Fibroblast of mammary gland (primary cell): ENCODE measurements at regions not wholly inside any gene's neighbourhood (a gene's known extent, or its start where the extent isn't known, plus 50 kb on each side); places are given as distances from the start of the nearest gene placed in this dataset.

ENCODE experiments used
- DNase-seq: peaks from one replicate; pipeline ENCODE4 v3.0.0-alpha.2; 2010; ENCODE audit warnings: low read depth
- H3K4me3 ChIP-seq: 2 replicates; pipeline ENCODE4 v1.5.1; 2011; ENCODE audit warnings: low read depth, mild to moderate bottlenecking, low read length, moderate library complexity; ENCODE audit not compliant: control insufficient read depth
- TF ChIP-seq, protein P1 (sequence below): conservative IDR thresholded peaks from 2 replicates; pipeline ENCODE4 v1.5.1; 2011; ENCODE audit warnings: low read depth, low read length, inconsistent platforms; ENCODE audit not compliant: control insufficient read depth, insufficient read depth

DNA sequence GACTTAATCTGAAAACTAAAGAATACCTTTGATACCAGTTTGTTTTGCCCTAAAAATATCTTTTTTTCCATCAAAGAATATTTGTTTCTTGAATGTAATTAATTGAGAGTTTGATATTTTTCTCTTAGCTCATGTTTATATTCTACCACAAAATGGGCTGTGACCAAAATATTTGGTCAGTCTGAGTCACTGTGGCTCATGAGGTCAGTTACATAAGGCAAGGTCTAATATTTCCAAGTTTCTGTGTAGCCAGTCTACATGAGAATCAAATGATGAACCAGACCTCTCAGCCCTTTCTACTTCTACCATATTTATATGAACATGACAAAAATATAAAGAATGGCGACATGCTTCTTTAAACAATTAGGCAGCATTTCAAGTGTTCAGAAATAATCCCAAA, 83.0 kb upstream of the IVNS1ABP start:
- TF ChIP-seq, protein P1, sequence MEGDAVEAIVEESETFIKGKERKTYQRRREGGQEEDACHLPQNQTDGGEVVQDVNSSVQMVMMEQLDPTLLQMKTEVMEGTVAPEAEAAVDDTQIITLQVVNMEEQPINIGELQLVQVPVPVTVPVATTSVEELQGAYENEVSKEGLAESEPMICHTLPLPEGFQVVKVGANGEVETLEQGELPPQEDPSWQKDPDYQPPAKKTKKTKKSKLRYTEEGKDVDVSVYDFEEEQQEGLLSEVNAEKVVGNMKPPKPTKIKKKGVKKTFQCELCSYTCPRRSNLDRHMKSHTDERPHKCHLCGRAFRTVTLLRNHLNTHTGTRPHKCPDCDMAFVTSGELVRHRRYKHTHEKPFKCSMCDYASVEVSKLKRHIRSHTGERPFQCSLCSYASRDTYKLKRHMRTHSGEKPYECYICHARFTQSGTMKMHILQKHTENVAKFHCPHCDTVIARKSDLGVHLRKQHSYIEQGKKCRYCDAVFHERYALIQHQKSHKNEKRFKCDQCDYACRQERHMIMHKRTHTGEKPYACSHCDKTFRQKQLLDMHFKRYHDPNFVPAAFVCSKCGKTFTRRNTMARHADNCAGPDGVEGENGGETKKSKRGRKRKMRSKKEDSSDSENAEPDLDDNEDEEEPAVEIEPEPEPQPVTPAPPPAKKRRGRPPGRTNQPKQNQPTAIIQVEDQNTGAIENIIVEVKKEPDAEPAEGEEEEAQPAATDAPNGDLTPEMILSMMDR = no peak
- peak; percentile 77 for DNase-seq
- H3K4me3 ChIP-seq = no peak overlapping the region

DNA sequence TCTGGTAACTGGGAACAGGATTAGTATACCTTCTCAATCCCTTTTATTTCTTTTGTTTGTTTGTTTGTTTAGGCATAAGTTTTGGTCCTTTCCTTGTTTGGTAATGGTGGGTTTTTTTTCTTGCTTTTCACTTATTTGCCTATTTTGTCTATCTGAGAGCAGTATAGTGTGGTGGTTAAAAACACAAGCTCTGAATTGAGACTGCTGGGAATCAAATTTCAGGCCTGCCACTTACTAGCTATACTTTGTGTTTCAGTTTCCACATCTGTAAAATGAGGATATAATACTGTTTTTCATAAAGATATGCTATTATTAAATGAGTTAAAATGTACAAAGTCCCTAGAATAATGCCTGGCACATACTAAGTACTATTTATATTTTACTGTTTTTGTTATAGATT, 81.6 kb upstream of the IVNS1ABP start:
- DNase-seq = no peak
- TF ChIP-seq, protein P1 = no peak
- no peak overlapping the region for H3K4me3 ChIP-seq

DNA sequence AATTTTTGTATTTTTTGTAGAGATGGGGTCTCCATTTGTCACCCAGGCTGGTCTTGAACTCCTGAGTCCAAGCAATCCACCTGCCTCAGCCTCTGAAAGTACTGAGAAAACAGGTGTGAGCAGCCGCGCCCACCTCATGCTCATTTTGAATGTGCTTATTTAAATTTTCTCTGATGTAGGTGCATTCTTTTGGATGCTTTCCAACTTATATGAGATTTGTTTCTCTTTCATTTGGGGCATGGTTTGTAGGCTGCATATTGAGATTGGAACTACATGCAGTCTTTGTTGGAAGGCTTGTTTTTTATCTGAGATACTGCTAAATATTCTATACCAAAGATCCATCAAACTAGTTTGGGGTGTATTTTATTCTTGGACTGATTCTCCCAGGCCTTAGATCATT, 81.0 kb upstream of the IVNS1ABP start:
- DNase-seq = no peak
- H3K4me3 ChIP-seq = no peak overlapping the region
- TF ChIP-seq, protein P1 = no peak

DNA sequence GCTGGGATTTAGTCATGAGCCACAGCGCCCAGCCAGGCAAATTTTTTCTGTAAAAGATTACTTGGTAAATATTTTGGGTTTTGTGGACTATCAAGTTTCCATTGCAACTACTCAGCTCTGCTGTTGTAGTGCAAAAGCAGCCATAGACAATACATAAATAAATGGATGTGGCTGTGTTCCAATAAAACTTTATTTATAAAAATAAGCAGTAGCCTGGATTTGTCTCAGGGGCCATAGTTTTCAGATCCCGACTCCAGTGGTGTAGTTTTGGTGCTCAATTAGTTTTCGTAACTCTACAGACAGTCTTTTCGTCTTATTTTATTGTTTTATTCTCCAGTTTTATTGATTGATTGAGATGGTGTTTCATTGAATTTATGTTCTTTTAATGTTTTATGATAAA, 80.1 kb upstream of the IVNS1ABP start:
- TF ChIP-seq, protein P1 = no peak
- no peak overlapping the region for H3K4me3 ChIP-seq
- no peak for DNase-seq

DNA sequence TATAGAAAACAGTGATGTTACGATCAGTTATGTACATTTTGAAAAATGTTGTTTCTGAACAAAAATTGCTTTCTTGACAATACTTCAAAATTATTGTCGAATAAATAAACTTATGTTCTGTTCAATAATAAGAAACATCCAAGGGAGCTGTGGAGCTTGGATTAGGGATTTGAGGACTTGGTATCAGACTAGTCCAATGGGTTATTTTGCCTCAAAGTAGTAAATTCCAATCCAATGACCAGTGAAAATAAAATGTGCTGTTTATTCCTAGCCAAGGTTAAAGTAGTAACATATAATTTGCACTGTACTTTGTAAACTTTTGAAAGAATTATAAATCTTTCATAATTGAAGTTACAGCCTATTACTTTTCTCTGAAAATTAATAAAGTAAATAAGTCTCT, 79.1 kb upstream of the IVNS1ABP start:
- TF ChIP-seq, protein P1 = no peak
- no peak overlapping the region for H3K4me3 ChIP-seq
- no peak for DNase-seq

DNA sequence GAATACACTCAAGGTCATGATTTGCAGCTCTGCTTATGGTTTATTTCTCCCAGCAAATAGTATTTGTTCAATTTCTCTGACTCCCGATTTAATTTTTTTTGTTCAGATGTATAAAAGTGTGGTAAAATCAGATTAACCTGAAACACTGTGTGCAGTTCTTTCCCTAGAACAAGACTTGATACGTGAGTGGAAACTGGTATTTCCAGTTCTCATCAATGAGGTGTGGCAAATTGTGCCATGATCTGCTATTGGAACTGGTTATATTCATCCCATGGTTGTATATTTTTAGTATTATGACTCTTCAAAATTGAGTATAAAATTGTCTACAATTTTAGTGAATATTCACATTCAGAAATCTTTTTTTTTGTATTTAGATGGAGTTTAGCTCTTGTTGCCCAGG, 76.8 kb upstream of the IVNS1ABP start:
- no peak overlapping the region for H3K4me3 ChIP-seq
- TF ChIP-seq, protein P1 = no peak
- DNase-seq = no peak

- no peak for DNase-seq
- no peak overlapping the region for H3K4me3 ChIP-seq
- TF ChIP-seq, protein P1 = no peak
Observed at GRCh38 chr1:185393205-185393604, 76.2 kb upstream of the IVNS1ABP start.
